OCI-LY3 (cell line): ENCODE measurements at regions not wholly inside any gene's neighbourhood (a gene's known extent, or its start where the extent isn't known, plus 50 kb on each side); places are given as distances from the start of the nearest gene placed in this dataset.

ENCODE experiments used
- H2AFZ ChIP-seq: fragments of 200-600, 300-600 bp; shearing (Covaris generic); 2 replicates; pipeline ENCODE4 v1.6.0; 2014; ENCODE audit warnings: antibody characterized with exemption, low read depth, low read length
- H3K27ac ChIP-seq: fragments of 200-600, 300-600 bp; sonication (generic); 2 replicates; pipeline ENCODE4 v1.5.1; 2014; ENCODE audit warnings: mild to moderate bottlenecking, low read length, moderate library complexity, mixed read lengths
- H3K27me3 ChIP-seq: fragments of 200-600, 300-600 bp; sonication (generic); 2 replicates; pipeline ENCODE4 v1.6.1; 2014; ENCODE audit warnings: low read depth, low read length, mixed read lengths
- H3K36me3 ChIP-seq: fragments of 200-600, 300-600 bp; sonication (generic); replicated peaks from 2 replicates; pipeline ENCODE3; 2014; ENCODE audit warnings: low read depth, low read length, mixed read lengths
- H3K4me1 ChIP-seq: fragments of 300-600, 200-600 bp; sonication (generic); 2 replicates; pipeline ENCODE4 v1.6.1; 2014; ENCODE audit warnings: low read length, mixed read lengths
- H3K4me2 ChIP-seq: fragments of 200-600, 300-600 bp; sonication (generic); 2 replicates; pipeline ENCODE4 v1.6.1; 2014; ENCODE audit warnings: low read length, mixed read lengths
- H3K4me3 ChIP-seq: fragments of 300-600, 200-600 bp; sonication (generic); 2 replicates; pipeline ENCODE4 v1.5.1; 2014; ENCODE audit warnings: antibody characterized with exemption, mild to moderate bottlenecking, low read length, moderate library complexity
- H3K79me2 ChIP-seq: fragments of 300-600, 200-600 bp; shearing (Covaris generic); 2 replicates; pipeline ENCODE4 v1.6.1; 2014; ENCODE audit warnings: mild to moderate bottlenecking, low read length, mixed read lengths
- H3K9ac ChIP-seq: fragments of 300-600, 200-600 bp; shearing (Covaris generic); 2 replicates; pipeline ENCODE4 v1.6.0; 2014; ENCODE audit warnings: mild to moderate bottlenecking, low read length, moderate library complexity
- H3K9me3 ChIP-seq: fragments of 200-600, 300-600 bp; shearing (Covaris generic); 2 replicates; pipeline ENCODE4 v1.6.1; 2014; ENCODE audit warnings: low read length, mixed read lengths; ENCODE audit not compliant: insufficient read depth
- H4K20me1 ChIP-seq: fragments of 200-600, 300-600 bp; sonication (generic); 2 replicates; pipeline ENCODE4 v1.6.1; 2016; ENCODE audit warnings: low read length, mixed read lengths; ENCODE audit not compliant: insufficient read depth
- CTCF ChIP-seq: fragments of 200-600, 300-600 bp; sonication (generic); IDR thresholded peaks from 2 replicates; pipeline ENCODE4 v1.5.1; 2014; ENCODE audit warnings: antibody characterized with exemption, low read length, low read depth
- EZH2phosphoT487 ChIP-seq: fragments of 200-600 bp; shearing (Covaris generic); IDR thresholded peaks from 2 replicates; pipeline ENCODE4 v1.6.1; 2018; ENCODE audit warnings: antibody characterized with exemption, mixed run types, low read depth

GRCh38 chr11:45093761-45094455, 52.5 kb upstream of the PRDM11 start:
- H3K79me2 ChIP-seq: no peaks in the 10 kb centered on the region
- H3K36me3 ChIP-seq: no peaks in the 10 kb centered on the region
- no peak overlapping the region for H2AFZ ChIP-seq
- no peak overlapping the region for H3K27ac ChIP-seq
- H3K9ac ChIP-seq: no peak overlapping the region
- H3K4me2 ChIP-seq: no peak overlapping the region
- no peak for TF ChIP-seq CTCF
- no peak for TF ChIP-seq EZH2phosphoT487
- H3K27me3 ChIP-seq: peaks cover 27% of the 10 kb centered on the region
- H3K4me3 ChIP-seq: no peak overlapping the region
- no peaks in the 10 kb centered on the region for H3K9me3 ChIP-seq
- H4K20me1 ChIP-seq: no peaks in the 10 kb centered on the region
- no peaks in the 10 kb centered on the region for H3K4me1 ChIP-seq

GRCh38 chr11:45094958-45095690, 51.3 kb upstream of the PRDM11 start:
- H3K79me2 ChIP-seq: no peaks in the 10 kb centered on the region
- H2AFZ ChIP-seq: no peak overlapping the region
- no peaks in the 10 kb centered on the region for H3K4me1 ChIP-seq
- H3K4me2 ChIP-seq: no peak overlapping the region
- TF ChIP-seq CTCF (no peak), EZH2phosphoT487 (no peak)
- no peak overlapping the region for H3K9ac ChIP-seq
- no peaks in the 10 kb centered on the region for H3K9me3 ChIP-seq
- no peak overlapping the region for H3K4me3 ChIP-seq
- no peaks in the 10 kb centered on the region for H4K20me1 ChIP-seq
- H3K27ac ChIP-seq: no peak overlapping the region
- no peaks in the 10 kb centered on the region for H3K36me3 ChIP-seq
- H3K27me3 ChIP-seq: peaks cover 34% of the 10 kb centered on the region

GRCh38 chr11:45095691-45096010, 50.8 kb upstream of the PRDM11 start:
- H4K20me1 ChIP-seq: no peaks in the 10 kb centered on the region
- H3K27ac ChIP-seq: no peak overlapping the region
- H3K9me3 ChIP-seq: no peaks in the 10 kb centered on the region
- peaks cover 5% of the 10 kb centered on the region; the same call in 1 of the 2 replicates for H3K4me1 ChIP-seq
- TF ChIP-seq CTCF (no peak), EZH2phosphoT487 (no peak)
- H3K79me2 ChIP-seq: no peaks in the 10 kb centered on the region
- H3K4me3 ChIP-seq: no peak overlapping the region
- H3K4me2 ChIP-seq: no peak overlapping the region
- H2AFZ ChIP-seq: no peak overlapping the region
- no peaks in the 10 kb centered on the region for H3K36me3 ChIP-seq
- no peak overlapping the region for H3K9ac ChIP-seq
- H3K27me3 ChIP-seq: peaks cover 39% of the 10 kb centered on the region

GRCh38 chr11:45096636-45097035, 49.8 kb upstream of the PRDM11 start:
- Histone ChIP-seq H3K36me3 (no peaks in the 10 kb centered on the region), H3K27ac (no peak overlapping the region), H3K4me2 (no peak overlapping the region), H3K4me1 (peaks cover 8% of the 10 kb centered on the region; the same call in 1 of the 2 replicates), H3K9ac (no peak overlapping the region), H3K79me2 (no peaks in the 10 kb centered on the region), H4K20me1 (no peaks in the 10 kb centered on the region), H3K4me3 (no peak overlapping the region), H3K9me3 (no peaks in the 10 kb centered on the region), H3K27me3 (peaks cover 44% of the 10 kb centered on the region), H2AFZ (no peak overlapping the region)
- TF ChIP-seq CTCF (no peak), EZH2phosphoT487 (no peak)
